H7 (cell line): ENCODE measurements at regions not wholly inside any gene's neighbourhood (a gene's known extent, or its start where the extent isn't known, plus 50 kb on each side); places are given as distances from the start of the nearest gene placed in this dataset.
"Not testable (repeated sequence)": the region's sequence is repeated elsewhere in the genome, so short reads cannot be mapped to it uniquely, and the experiment has no call there.

Experiments
- DNase-seq: peaks from one replicate; pipeline ENCODE4 v3.0.0; 2012
- H3K27me3 ChIP-seq: 2 replicates; pipeline ENCODE4 v1.6.0; 2011; ENCODE audit warnings: mild to moderate bottlenecking, low read length; ENCODE audit not compliant: control insufficient read depth, insufficient read depth
- H3K36me3 ChIP-seq: replicated peaks from 2 replicates; pipeline ENCODE4 v1.5.1; 2011; ENCODE audit warnings: low read length; ENCODE audit not compliant: control insufficient read depth, insufficient read depth
- H3K4me3 ChIP-seq: 2 replicates; pipeline ENCODE4 v1.5.1; 2011; ENCODE audit warnings: low read depth, mild to moderate bottlenecking, control low read depth, low read length, moderate library complexity; ENCODE audit not compliant: insufficient read depth

DNA sequence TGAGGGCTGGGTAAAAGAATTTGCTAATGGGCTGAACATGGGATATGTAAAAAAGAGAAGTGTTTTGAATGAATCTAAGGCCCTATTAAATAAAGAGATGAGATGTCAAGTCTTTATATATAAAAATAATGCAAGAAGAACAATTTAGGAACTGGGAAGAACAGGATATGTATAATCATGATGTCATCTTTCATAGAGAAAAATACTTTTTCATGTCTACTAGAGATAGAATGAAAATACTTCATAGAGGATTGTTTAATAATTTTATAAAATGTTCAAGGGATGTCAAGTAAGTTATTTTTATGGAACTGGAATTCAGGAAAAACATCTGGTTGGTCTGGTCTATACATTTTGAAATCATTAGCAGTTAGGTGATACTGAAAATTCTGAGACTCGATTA, 799.0 kb upstream of the CTNND2 start:
- Histone ChIP-seq H3K27me3 (no peaks in the 10 kb centered on the region), H3K4me3 (no peak overlapping the region), H3K36me3 (no peaks in the 10 kb centered on the region)
- no peak for DNase-seq

DNA sequence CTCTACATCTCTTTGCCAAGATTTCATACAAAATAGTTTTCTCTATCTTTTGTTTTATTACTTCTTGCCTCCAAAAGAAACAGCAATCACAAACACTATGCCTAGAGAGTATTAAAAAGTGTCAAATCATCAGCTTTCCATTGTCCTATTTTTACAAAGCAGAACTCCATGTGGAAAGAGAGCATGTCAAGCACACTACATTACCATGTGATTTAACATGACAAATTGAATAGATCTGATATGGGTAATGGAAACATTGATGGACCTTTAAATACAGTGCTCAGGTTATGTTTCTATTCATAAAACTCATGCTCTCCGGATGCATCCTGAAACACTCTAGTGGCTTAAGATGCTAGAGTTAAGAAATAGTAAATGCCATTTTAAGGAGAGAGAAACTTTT, 791.4 kb upstream of the CTNND2 start:
- Histone ChIP-seq H3K27me3 (no peaks in the 10 kb centered on the region), H3K36me3 (no peaks in the 10 kb centered on the region), H3K4me3 (no peak overlapping the region)
- no peak for DNase-seq

GRCh38 chr5:12691330-12691729, 787.1 kb upstream of the CTNND2 start:
- Histone ChIP-seq H3K4me3 (no peak overlapping the region), H3K27me3 (no peaks in the 10 kb centered on the region), H3K36me3 (no peaks in the 10 kb centered on the region)
- DNase-seq, result no peak

DNA sequence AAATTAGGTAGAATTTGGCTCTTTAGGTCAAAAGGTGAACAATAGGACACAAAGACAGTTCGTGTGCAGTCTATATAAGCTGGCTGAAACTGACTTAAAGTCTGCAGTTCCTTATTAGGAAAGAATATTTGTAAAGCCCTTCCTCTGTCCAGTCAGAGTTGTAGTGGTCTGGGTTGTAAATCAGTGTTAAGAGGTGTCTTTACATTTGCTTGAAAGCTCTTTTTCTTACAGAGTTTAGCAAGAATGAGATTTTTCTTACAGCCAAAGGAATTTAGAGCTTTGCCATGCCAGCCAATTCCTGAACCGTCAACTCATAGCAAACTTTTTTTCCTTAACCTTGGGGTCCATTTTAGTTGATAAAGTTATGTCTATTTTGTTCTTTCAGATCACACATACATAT, 786.1 kb upstream of the CTNND2 start:
- H3K36me3 ChIP-seq, result no peaks in the 10 kb centered on the region
- H3K27me3 ChIP-seq, result no peaks in the 10 kb centered on the region
- no peak overlapping the region for H3K4me3 ChIP-seq
- DNase-seq, result no peak

DNA sequence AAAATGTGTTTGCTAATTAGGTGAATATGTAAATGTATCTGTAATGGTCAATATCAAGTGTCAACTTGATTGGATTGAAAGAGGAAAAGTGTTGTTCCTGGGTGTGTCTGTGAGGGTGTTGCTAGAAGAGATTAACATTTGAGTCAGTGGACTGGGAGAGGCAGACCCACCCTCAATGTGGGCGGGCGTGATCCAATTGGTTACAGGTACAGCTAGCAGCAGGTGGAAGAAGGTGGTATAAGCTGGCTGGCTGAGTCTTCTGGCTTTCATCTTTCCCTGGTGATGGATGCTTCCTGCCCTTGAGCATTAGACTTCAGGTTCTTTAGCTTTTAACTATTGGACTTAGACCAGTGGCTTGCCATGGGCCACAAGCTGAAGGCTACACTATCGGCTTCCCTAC, 779.0 kb upstream of the CTNND2 start:
- DNase-seq, result no peak
- Histone ChIP-seq H3K36me3 (no peaks in the 10 kb centered on the region), H3K4me3 (no peak overlapping the region), H3K27me3 (no peaks in the 10 kb centered on the region)

DNA sequence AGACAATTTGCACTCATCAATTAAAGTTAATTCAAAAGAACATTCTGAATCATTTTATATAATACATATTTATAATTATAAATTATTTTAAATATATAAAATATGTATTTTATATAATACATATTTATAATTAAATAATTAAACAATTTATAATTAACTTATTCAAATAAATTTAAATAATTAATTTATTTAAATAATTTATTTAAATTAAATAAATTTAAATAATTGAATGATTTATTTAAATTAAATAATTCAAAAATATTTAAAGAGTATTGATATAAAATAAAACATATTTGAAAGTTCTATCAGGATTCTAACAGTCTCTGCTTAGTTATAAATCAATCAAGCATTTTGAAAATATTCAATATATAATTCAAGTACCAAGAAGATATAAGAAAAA, 775.5 kb upstream of the CTNND2 start:
- H3K27me3 ChIP-seq, result no peaks in the 10 kb centered on the region
- no peak for DNase-seq
- no peaks in the 10 kb centered on the region for H3K36me3 ChIP-seq
- H3K4me3 ChIP-seq, result no peak overlapping the region

GRCh38 chr5:12675959-12676358, 771.7 kb upstream of the CTNND2 start:
- no peaks in the 10 kb centered on the region for H3K36me3 ChIP-seq
- DNase-seq, result no peak
- H3K27me3 ChIP-seq, result no peaks in the 10 kb centered on the region
- no peak overlapping the region for H3K4me3 ChIP-seq

- no peaks in the 10 kb centered on the region for H3K36me3 ChIP-seq
- no peak overlapping the region for H3K4me3 ChIP-seq
- no peaks in the 10 kb centered on the region for H3K27me3 ChIP-seq
- DNase-seq, result no peak
Measured at GRCh38 chr5:12672141-12672540, 767.9 kb upstream of the CTNND2 start.

- Histone ChIP-seq H3K4me3 (no peak overlapping the region), H3K27me3 (no peaks in the 10 kb centered on the region), H3K36me3 (no peaks in the 10 kb centered on the region; the same call in none of the 2 replicates)
- DNase-seq, result no peak
Measured at GRCh38 chr5:12669326-12669725, 765.1 kb upstream of the CTNND2 start.

GRCh38 chr5:12668564-12668963, 764.3 kb upstream of the CTNND2 start:
- Histone ChIP-seq H3K4me3 (no peak overlapping the region), H3K36me3 (peaks cover 1% of the 10 kb centered on the region), H3K27me3 (no peaks in the 10 kb centered on the region)
- DNase-seq, result no peak

GRCh38 chr5:12667818-12668217, 763.6 kb upstream of the CTNND2 start:
- not testable (repeated sequence) for H3K27me3 ChIP-seq, DNase-seq, H3K36me3 ChIP-seq
- H3K4me3 ChIP-seq, result peak overlapping the region; percentile 77

- not testable (repeated sequence) for H3K36me3 ChIP-seq, DNase-seq, H3K27me3 ChIP-seq
- peak overlapping the region; percentile 77 for H3K4me3 ChIP-seq
Measured at GRCh38 chr5:12665772-12666171, 761.5 kb upstream of the CTNND2 start.

- peaks cover 9% of the 10 kb centered on the region for H3K36me3 ChIP-seq
- H3K27me3 ChIP-seq, result no peaks in the 10 kb centered on the region
- DNase-seq, result no peak
- H3K4me3 ChIP-seq, result peak overlapping the region; percentile 31; the same call in 1 of the 2 replicates
Measured at GRCh38 chr5:12662545-12663314, 758.5 kb upstream of the CTNND2 start.

DNA sequence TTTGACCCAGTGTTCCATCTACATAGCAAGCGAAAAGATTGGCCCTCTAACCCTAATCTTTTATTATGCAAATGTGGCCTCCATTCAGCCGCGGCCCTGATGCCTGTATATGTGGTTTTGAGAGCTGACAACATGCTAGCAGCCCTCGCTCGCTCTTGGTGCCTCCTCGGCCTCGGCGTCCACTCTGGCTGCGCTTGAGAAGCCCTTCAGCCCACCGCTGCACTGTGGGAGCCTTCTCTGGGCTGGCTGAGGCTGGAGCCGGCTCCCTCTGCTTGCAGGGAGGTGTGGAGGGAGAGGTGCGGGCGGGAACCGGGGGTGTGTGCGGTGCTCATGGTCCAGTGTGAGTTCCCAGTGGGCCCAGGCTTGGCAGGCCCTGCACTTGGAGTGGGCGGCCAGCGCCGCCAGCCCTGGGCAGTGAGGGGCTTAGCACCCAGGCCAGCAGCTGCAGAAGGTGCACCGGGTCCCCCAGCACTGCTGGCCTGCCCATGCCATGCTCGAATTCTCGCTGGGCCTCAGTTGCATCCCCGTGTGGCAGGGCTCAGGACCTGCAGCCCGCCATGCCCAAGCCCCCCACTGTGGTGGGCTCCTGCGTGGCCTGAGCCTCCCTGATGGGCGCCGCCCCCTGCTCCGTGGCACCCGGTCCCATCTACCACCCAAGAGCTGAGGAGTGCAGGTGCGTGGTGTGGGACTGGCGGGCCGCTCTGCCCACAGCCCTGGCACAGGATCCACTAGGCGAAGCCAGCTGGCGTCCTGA, 757.5 kb upstream of the CTNND2 start:
- Histone ChIP-seq H3K4me3 (no peak overlapping the region), H3K27me3 (no peaks in the 10 kb centered on the region), H3K36me3 (peaks cover 9% of the 10 kb centered on the region)
- no peak for DNase-seq
